NCI-H524 (cell line): ENCODE measurements at regions not wholly inside any gene's neighbourhood (a gene's known extent, or its start where the extent isn't known, plus 50 kb on each side); places are given as distances from the start of the nearest gene placed in this dataset.

Experiments used
- DNase-seq, 2 experiments: peaks; one replicate each; lab custom pipeline; 2025; lab: John Stamatoyannopoulos, UW

DNA sequence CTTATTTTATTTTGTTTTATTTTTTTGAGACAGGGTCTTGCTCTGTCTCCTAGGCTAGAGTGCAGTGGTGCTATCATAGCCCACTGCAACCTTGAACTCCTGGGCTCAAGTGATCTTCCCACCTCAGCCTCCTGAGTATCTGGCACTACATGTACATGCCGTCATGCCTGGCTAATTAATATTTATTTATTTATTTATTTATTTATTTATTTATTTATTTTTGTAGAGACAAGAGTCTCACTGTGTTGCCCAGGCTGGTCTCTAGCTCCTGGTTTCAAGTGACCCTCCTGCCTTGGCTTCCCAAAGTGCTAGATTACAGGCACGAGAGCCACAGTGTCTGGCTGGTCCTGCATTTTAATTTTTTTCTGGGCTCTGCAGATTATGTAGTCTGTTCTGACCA lies 84.9 kb upstream of the BCOR start:
- no peak for DNase-seq

DNA sequence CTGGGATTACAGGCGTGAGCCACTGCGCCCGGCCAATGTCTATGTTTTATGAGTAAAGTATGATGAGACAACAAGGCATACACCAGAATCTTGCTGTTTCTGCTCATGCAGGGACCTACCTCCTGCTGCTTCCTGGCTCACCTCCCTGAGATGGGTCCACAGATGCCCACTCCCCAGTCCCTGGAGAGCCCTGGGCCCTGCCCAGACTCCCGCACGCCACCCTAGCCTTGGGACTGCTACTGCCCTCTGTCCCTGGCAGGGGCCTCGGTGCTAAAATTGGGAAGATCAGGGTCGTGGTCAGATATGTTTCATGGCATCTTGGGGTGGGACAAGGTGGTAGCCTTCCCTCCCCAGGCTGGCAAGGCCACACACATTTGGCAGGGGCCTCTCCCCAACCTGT lies 84.3 kb upstream of the BCOR start:
- DNase-seq = no peak

DNA sequence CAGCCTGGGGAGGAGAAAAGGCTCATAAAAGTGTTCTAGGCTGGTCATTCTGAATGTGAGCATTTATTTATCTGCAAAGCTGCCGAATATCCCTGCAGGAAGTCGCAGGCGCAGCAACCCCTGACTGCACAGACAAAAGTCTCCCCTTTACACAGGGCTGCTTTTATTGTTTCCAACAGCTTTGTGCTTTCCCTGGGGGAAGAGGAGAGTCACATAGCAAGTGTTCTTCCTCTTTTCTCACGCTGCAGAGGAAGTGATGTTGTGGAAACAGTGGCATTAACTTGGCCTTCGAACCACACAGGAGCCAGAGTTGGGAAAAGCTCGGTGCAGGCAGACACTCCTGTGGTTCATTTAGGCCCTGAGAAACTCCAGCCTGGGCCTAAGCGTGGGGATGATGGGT lies 81.5 kb upstream of the BCOR start:
- no peak for DNase-seq

DNA sequence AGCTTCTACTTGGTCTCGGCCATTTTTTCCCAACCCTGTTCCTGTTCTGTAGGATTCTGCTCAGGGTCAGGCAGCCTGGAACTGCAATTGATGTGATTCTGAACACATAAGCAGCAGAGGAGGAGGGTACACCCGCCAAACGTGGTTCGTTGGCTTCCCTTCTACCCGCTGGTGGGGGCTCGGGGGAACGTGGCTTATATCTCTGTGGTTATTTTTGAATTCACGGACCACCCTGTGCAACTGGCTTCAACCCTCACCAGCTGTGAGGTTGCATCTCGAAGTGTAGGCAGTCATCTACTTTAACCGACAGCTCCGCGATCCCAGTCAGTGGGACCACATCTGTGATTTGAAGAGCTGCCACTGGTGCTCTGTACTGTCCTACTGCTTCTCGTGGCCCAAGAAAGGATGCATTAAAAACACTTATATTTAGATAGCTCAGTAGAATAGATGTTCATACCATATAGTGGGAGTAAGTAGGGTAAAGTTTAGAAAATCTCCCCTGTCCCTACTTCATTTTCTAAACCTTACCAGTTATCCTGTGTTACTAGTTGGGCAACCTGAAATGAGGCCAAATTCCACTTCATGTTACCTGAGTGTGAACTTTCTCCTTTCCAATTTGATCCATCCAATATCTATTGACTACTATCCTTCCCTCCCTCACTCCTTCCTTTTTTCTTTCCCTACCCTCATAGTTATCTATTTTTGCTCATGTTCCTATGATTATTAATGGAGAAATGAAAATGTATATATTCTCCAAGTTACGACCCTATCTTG lies 80.4 kb upstream of the BCOR start:
- DNase-seq = no peak

DNA sequence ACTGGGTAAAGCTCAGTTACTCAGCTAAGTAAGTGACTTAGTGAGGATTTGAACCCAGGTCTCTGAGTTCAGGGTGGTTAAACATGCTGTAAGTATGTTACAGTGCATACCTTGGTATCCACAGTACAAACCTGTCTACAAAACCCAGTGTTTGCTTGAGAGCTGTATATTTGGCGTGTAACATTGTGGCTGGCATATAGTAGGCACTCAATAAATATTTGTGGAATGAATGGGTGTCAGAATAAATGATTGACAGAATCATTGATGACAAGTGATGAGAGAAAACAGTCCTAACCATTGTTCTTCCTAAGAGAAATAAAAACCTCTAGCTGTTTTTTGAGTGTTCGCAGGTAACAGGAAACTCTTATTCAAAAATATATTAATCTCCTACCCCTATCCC lies 79.7 kb upstream of the BCOR start:
- DNase-seq = no peak

DNA sequence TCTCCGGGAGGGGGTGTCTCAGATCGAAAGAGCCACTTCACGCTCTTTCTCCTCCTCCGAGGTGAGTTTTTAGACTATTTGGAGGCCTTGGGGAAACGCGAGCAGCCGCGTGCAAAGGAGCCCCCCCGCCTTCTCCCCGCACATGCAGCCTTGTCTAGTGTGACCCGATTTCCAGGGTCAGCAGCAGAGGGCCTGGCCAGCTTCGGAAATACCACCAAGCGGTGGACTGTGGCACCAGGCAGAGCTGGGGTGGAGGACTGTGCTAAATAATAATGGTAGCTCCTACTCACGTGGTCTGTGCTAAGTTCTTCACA lies 79.3 kb upstream of the BCOR start:
- no peak for DNase-seq

DNA sequence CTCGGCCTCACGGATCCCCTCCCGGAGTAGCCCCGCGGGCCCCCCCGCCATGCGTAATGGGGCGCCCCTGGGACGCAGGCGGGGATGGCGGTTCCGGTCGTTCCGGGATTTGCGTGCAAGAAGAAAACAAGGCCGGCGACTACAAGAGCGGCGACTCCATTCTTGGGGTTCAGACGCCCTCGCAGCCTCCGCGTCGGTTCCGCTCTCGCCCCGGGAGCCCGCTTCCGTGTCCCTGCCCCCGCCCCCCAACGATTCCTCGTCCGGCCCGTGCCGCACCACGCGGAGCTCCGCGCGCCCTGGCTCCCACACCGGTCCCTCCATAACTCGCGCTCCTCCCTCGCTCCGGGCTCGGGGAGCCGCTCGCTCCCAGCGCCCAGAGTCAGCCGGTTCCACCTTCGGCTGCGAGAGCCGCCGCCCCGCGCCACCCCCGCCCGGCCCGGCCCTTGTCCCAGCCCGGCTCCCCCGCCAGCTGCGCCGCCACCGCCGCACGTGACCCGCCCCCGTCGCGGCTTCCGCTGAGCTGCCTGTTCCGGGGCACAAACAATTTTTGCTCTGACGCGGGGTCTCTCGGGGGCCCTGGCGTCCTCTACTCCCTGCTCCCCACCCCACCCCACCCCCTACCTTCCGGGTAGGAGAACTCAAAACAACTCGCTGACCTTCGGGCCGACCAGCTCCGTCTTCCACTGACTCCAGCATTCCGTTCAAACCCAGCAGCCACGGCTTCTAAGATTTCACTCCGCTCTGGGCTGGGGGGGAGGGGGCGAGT lies 78.8 kb upstream of the BCOR start:
- DNase-seq = peak; percentile 49 to 54

DNA sequence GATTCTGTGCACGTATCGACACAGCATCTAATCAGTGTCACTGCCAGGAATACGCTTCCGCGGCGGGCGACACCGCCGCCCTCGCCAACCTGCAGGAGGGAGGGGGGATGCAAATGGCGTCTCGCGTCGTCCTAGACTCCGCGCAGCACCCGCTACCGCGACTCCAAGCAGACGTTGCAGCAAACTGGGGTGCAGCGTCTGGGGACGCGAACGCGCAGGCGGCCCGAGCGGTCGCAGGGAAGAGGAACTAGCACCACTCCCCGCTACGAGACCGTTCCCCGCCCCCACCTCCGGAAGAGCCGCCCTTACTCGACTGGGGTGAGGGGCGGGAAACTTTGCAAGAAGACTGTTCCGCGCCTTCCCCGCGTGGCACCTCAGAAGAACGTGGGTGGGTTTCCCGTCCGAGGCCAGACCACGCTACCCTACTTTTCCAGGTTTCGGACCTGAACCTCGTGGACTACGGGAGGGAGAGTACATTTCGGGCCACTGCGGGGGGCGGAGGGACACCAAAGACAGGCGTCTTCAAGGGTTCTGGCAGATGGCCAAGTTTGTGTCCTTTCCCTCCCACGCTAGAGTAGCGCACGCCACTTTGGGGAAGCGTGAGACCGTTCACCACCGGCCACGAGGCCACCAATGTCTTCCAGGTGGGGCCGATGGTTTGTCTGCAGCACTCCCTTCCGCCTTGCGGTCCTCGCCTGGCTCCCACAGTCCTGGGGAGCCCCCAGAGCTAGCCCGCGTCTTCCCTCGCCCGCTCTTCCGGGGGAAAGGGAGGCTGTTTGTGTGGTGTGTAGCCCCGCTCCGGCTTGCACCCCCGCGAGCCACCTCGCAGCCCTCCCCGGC lies 78.0 kb upstream of the BCOR start:
- peak; percentile 87 to 88 for DNase-seq

DNA sequence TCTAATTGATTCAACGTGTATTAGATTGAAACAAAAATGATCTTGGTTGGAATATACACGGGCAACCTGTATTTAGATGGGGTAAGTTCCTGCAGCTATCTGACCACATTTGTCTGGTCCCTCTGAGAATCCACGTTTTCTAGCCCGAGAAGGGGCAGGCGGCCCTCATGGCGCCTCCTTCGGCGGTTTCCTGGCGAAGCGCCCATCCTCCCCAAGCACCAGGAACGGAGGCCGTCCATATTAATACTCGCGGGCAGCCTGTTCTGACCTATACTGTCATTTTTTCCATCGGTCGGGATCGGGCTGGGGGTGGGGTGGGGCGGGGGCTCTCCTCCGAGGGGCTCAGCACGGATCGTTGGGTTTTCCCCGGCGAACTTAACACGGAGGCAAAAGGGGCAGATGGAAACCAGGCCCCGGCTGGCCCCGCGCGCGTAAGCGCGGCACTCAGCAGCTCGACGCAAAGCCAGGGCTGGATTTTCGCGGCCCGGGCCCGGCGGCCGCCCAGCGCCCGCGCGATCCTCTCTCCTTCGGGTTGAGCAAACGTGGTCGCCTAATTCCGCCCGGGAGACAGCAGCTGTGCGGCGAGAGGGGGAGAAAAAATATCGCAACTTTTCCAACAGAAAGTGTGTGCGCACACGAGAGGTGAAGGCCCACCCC lies 77.2 kb upstream of the BCOR start:
- DNase-seq = peak; percentile 76 to 91

DNA sequence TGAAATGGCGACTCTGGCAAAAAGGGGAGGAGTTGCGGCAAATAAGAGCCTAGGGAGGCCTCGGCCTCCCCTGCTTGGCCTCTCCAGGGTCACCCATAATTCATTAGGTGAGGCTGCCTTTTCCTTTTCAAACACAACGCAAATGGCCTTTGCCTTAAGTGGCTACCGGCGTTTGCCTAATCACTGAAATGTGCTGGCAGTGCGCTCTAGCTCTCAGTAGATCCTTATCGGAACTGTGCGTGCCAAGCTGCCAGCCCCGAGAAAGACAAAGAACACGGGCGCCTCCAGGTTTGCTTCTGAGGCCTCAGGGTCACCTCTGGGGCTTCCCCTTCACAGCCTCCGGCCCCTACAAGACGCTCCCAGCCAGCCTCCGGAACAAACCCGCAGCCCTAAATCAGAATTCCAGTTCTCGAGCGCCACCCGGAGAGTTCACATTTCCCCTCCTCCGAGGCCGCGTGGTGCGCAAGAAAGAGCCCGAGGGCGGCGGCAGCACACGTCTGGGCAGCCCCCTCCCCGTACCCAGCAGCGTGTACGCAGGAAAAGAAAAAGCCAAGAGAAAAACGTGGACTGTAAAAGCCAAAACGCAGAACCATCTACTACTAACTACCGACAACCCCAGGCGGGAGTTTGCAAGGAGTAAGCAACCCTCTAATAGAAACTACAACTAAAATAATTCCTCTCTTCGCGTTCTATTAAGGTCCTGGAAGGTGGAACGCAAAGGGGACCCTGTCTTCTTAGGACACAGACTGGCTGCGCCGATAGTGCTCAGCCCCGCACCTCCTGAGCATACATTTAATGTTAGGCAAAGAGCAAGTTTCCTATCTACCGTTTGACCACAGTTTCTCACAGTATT lies 76.5 kb upstream of the BCOR start:
- DNase-seq = peak; percentile 78 to 79

DNA sequence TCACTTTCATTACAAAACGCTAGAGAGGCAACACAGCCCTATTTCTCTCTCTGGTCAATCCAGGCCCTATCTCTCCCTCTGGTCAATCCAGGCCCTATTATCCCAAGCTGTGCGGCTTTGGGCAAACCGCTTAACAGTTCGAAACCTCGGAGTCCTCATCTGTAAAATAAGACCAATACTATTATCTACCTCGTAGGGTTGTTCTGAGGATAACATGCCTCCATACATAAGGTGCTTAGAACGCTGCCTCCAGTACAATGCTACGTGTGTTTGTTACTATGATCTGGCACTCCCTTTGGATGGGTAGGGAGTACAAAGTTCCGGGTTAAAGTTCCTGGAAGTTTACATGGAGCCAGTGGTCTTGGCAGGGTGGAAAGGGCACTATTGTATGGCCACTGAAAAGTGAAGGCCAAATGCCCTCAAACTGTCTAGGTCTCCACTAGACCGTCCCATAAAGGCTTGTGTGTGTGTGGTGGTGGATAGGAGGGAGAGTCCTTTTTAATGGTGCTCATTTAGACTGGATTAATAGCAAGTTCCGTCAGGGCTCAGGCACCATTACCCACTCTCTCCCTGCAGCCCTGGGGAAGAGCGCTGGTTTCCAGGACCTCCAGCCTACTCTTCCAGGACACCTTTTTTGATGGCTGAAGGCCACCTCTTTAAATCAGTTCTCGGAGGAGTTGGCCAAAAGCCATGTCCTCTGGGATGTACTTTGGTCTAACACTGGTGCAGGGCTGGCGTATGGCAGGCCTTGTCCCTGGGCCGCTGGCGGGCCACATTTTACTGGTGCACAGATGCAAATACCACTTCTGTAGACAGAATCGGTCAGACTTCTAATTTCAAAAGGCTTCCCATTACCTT lies 75.6 kb upstream of the BCOR start:
- no peak for DNase-seq

DNA sequence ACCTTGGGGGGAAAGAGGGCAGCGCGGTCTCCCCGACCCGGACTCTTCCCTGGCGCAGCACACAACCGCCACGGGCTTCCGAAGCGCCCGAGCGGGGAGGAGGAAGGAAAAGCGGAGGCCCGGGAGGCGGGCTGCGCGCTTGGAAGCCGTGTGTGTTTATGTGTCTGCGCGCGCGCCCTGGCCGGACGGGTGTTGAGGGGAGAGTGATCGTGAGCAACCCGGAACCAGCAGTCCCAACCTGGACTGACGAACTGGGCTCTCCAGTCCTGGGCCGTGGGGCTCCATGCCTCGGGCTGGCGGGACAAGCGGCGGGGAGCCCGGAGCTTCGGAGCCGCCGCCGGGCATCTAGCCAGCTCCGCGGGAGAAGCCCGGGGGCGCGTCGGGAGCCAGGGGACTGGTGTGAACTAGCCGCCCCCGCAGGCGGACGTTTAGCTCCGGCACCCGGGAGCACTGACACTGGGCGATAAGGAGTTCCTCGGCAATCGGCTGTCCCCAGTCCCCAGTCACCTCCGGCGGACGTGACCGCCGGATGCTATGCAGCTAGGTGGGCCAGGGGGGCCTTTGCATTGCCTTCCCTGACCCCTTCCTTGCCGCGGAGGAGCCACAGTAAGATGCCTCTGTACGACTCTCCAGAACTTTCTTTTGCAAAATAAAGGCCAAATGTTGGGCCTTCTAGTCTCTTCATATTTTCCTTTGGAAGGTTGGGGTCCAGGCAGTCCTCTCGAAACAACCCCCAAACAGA lies 74.8 kb upstream of the BCOR start:
- DNase-seq = no peak

DNA sequence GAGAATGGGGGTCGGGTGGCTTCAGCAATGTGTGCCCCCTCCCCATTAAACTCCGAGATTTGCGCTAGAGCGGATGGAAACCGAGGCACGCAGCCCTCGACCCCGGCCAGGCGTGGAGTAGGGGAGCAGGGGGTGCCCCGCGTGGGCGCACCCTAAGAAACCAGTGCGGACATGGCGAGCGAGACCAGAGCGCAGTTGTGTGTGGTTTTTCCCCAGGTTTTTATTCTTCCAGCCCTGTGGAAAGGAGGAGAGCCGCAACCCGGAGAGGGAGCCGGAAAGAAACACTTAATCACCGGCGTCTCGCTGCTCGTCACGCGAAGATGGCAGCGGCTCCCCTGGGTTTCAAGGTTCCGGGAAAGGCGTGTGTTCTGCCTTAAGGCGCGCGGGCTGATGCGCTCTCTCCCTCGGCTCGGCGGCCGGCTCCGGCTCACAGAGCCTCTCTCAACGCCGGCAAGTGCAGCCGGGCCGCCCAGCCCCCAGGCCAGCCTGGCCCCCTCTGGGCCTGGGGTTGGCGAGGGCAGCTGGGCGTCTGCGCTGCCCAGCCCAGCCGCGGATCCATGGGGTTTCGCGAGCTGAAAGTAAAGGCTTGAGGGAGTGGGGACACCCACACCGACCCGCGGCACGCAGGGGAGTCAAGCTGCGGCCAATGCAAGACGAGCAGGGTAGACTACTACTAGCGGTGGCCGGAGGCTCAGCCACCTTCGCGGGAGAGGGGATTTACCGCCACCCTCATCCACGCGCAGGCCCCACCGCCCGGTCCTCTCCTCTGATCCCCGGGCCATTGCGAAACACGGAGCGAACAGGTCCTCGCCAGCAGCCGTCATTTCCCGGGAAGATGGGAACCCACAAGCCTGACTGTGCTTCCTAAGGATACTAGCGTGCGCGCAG lies 74.0 kb upstream of the BCOR start:
- no peak for DNase-seq

DNA sequence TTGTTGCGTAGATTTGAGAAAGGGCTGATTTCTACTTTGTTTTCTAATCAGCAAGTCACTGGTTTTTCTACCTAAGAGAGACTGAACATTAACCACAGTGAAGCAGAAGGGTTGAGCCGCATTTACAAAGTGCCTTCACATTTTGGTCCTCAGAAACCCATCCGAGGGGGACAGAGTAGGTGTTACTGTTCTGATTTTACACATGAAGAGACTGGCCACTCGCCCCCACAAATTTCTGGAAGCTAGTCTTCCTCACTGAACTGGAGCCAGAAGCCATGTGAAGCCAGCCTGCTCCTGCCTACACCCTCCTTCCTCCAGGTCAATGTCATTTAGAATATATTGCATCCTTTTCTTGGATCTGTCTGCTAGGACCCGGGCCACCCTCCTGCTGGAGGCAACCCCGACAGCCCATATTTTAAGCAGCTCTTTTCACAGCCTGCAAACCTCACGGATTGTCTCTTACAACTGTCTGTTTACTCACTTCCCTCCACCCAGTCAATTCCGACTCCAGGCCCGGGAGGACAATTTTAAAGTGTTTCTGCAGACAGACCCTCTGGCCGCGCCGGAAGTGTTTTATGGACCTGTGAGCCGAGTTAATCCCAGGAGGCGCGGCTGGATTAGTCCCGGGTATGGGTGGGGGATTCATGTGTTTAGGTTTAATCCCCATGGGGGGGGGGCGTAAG lies 73.2 kb upstream of the BCOR start:
- DNase-seq = peak; percentile 48 to 76

DNA sequence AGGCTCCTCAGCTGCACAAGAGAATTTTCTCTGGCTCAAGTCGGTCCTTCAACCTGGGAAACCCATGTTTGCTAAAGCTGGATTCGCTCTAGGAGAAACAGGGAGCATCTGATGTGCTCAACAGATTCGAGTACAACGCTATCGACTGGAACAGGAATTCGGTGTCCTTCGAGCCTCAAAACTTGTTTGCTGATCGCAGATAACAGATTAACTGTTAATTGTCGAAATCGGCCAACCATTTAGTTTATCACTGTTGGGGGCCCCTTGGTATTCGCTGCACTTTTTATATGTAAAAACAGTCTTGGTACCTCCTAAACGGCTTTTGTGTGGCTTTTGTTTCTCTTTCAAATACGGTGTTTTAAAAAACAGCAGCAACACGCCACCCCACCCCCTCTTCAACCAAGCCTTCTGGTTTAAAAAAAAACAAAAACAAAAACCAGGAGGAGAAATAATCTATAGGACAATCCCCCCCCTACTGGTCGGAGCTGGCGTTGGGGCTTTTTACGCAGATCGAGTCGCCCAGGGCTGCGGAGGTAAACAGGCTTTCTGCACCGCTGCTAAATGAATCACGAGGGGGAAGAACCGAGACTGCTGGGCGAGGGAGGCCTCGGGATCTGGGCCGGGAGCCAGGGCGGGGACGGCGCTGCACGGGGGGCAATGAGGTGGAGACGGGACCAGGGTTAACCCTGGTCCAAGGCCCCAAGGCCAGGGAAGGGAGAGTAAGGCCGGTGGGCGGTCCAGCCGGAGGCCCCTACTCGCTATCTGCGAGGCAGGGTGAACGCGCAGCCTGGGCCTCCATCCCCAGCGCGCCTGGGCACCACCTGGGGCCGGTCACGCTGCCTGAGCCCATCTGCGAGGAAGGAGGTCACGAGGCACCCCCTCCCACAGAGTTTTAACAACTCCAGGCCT lies 71.7 kb upstream of the BCOR start:
- DNase-seq = peak; percentile 69 to 86

DNA sequence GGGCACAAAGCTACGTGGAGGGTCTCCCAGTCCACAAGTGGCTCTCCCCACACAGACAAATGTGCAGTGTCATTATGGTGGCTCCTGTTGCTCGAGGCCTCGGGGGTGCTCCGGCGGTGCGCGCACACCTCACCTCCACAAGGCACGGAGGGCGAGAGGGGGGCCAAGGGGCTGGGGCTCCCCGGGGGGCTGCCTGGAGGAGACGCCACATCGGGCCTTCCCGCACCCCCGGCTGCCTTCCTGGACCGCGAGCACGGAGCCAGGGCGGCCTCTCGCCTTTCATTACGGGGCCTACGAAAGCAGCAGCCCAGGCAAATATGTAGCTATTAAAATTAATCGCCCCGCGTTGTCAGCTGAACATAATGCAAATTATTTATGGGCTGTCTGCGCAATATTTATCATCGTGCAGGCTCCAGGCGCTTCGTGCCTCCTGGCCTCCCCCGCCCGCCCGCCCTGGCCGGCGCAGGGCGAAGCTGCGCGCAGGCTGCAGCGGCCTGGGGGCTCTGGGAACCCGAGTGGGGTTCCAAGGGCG lies 70.8 kb upstream of the BCOR start:
- DNase-seq = no peak
